ENCODE measurements at regions not wholly inside any gene's neighbourhood (a gene's known extent, or its start where the extent isn't known, plus 50 kb on each side); places are given as distances from the start of the nearest gene placed in this dataset.
"Not testable (repeated sequence)": the region's sequence is repeated elsewhere in the genome, so short reads cannot be mapped to it uniquely, and the experiment has no call there.

GRCh38 chr3:181920409-181920808 lies 208.7 kb downstream of the SOX2 start:
- DNase-seq (ENCODE audit: low read depth): no peak

- no peak for DNase-seq (ENCODE audit: low read depth)
Measured at GRCh38 chr3:181921220-181921619, 209.5 kb downstream of the SOX2 start.

- not testable (repeated sequence) for DNase-seq (ENCODE audit: low read depth)
Measured at GRCh38 chr3:181925841-181926240, 214.1 kb downstream of the SOX2 start.

- no peak for DNase-seq (ENCODE audit: low read depth)
Measured at GRCh38 chr3:181929501-181929900, 217.8 kb downstream of the SOX2 start.

GRCh38 chr3:181930105-181930504 lies 218.4 kb downstream of the SOX2 start:
- DNase-seq (ENCODE audit: low read depth): no peak

GRCh38 chr3:181932039-181932438 lies 220.3 kb downstream of the SOX2 start:
- DNase-seq (ENCODE audit: low read depth): no peak

GRCh38 chr3:181933052-181933618 lies 221.4 kb downstream of the SOX2 start:
- DNase-seq (ENCODE audit: low read depth): no peak

GRCh38 chr3:181935915-181936314 lies 224.2 kb downstream of the SOX2 start:
- DNase-seq (ENCODE audit: low read depth): no peak

- no peak for DNase-seq (ENCODE audit: low read depth)
Measured at GRCh38 chr3:181936774-181937173, 225.0 kb downstream of the SOX2 start.

GRCh38 chr3:181938580-181938979 lies 226.9 kb downstream of the SOX2 start:
- not testable (repeated sequence) for DNase-seq (ENCODE audit: low read depth)

- DNase-seq (ENCODE audit: low read depth): no peak
Measured at GRCh38 chr3:181940703-181941102, 229.0 kb downstream of the SOX2 start.

GRCh38 chr3:181941250-181941649 lies 229.5 kb downstream of the SOX2 start:
- DNase-seq (ENCODE audit: low read depth): no peak

GRCh38 chr3:181943285-181943684 lies 231.6 kb downstream of the SOX2 start:
- no peak for DNase-seq (ENCODE audit: low read depth)

GRCh38 chr3:181947606-181948005 lies 235.9 kb downstream of the SOX2 start:
- no peak for DNase-seq (ENCODE audit: low read depth)

- DNase-seq (ENCODE audit: low read depth): no peak
Measured at GRCh38 chr3:181948286-181948685, 236.6 kb downstream of the SOX2 start.

GRCh38 chr3:181952221-181952620 lies 240.5 kb downstream of the SOX2 start:
- DNase-seq (ENCODE audit: low read depth): no peak

GRCh38 chr3:181952929-181953328 lies 241.2 kb downstream of the SOX2 start:
- DNase-seq (ENCODE audit: low read depth): no peak

- no peak for DNase-seq (ENCODE audit: low read depth)
Measured at GRCh38 chr3:181955566-181955965, 243.8 kb downstream of the SOX2 start.

GRCh38 chr3:181956122-181956521 lies 244.4 kb downstream of the SOX2 start:
- no peak for DNase-seq (ENCODE audit: low read depth)

GRCh38 chr3:181966393-181966792 lies 254.7 kb downstream of the SOX2 start:
- no peak for DNase-seq (ENCODE audit: low read depth)

- no peak for DNase-seq (ENCODE audit: low read depth)
Measured at GRCh38 chr3:181969925-181970324, 258.2 kb downstream of the SOX2 start.

- no peak for DNase-seq (ENCODE audit: low read depth)
Measured at GRCh38 chr3:181971424-181971823, 259.7 kb downstream of the SOX2 start.

- no peak for DNase-seq (ENCODE audit: low read depth)
Measured at GRCh38 chr3:181974198-181974597, 262.5 kb downstream of the SOX2 start.

GRCh38 chr3:181976526-181976925 lies 264.8 kb downstream of the SOX2 start:
- no peak for DNase-seq (ENCODE audit: low read depth)

- DNase-seq (ENCODE audit: low read depth): no peak
Measured at GRCh38 chr3:181985386-181985785, 273.7 kb downstream of the SOX2 start.

Data from non-pigmented ciliary epithelial cell (primary cell).